ENCODE measurements at regions not wholly inside any gene's neighbourhood (a gene's known extent, or its start where the extent isn't known, plus 50 kb on each side); places are given as distances from the start of the nearest gene placed in this dataset.

DNA sequence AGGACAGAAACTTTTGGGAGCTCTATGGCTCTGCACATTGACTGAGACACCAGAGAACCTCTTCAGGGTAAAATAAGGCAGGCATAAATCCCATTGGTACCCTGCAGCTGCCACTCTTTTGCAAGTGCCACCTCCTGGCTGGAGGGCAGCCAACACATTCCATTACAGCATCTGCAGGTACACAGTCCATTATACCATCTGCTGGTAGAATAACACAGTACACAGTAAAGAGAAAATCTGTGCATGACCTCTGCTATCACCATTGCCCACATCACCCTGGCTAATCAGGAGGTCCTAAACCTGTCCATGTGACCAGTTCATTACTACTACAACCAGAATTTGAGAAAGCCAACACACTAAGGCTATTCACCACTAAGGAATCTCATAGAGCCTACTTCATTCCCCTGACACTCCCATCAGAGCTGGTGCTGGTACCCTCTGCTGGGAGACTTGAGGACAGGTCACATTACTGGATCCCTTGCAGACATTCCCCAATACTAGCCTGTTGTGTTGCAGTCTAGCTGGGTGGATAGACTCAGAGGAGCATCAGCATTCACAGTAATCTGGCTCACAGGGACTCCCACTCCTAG is 176.2 kb upstream of the TACR3 start:
- Histone ChIP-seq H3K27me3 (no peaks in the 10 kb centered on the region), H3K4me1 (no peaks in the 10 kb centered on the region), H3K27ac (no peak overlapping the region), H3K36me3 (no peaks in the 10 kb centered on the region), H3K4me3 (no peak overlapping the region), H3K9me3 (peaks cover 0 to 11% (median 5%) of the 10 kb centered on the region in 4 donors)
- TF ChIP-seq POLR2A (IDR thresholded peaks at IDR 0.05) (no peak), POLR2AphosphoS5 (IDR thresholded peaks at IDR 0.05) (no peak), EP300 (IDR thresholded peaks at IDR 0.05) (no peak)
- TF ChIP-seq, protein P1, sequence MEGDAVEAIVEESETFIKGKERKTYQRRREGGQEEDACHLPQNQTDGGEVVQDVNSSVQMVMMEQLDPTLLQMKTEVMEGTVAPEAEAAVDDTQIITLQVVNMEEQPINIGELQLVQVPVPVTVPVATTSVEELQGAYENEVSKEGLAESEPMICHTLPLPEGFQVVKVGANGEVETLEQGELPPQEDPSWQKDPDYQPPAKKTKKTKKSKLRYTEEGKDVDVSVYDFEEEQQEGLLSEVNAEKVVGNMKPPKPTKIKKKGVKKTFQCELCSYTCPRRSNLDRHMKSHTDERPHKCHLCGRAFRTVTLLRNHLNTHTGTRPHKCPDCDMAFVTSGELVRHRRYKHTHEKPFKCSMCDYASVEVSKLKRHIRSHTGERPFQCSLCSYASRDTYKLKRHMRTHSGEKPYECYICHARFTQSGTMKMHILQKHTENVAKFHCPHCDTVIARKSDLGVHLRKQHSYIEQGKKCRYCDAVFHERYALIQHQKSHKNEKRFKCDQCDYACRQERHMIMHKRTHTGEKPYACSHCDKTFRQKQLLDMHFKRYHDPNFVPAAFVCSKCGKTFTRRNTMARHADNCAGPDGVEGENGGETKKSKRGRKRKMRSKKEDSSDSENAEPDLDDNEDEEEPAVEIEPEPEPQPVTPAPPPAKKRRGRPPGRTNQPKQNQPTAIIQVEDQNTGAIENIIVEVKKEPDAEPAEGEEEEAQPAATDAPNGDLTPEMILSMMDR (IDR thresholded peaks at IDR 0.05): no peak
- peak in 1 of 2 donors; percentile 3 for DNase-seq
- intact Hi-C loops (cut with DNase I; ENCODE audit: low total_unique reads): no loop called here

DNA sequence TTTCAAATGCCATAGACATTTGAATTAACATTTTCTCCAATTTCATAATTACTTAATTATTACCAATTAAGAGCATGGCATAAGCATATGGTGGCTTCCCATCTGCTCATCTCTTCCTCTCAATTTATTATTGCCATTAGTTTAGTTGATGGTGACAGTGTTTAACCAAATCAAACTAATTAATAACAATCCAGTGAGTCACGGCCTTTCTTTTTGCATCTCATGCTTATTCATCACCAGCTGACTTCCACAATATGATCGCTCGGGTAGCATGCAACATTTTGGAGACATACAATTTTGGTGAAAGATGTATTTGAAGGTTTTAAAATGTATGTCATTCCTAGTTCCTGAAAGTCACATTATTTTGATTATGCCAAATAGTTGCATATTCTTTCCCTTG is 172.8 kb upstream of the TACR3 start:
- H3K4me1 ChIP-seq: no peaks in the 10 kb centered on the region
- H3K27ac ChIP-seq: no peak overlapping the region
- no peaks in the 10 kb centered on the region for H3K27me3 ChIP-seq
- intact Hi-C loops (cut with DNase I; ENCODE audit: low total_unique reads): no loop called here
- no peak overlapping the region for H3K4me3 ChIP-seq
- DNase-seq: no peak
- no peak for TF ChIP-seq EP300 (IDR thresholded peaks at IDR 0.05)
- TF ChIP-seq POLR2A (IDR thresholded peaks at IDR 0.05): no peak
- TF ChIP-seq, protein P1 (IDR thresholded peaks at IDR 0.05): no peak
- no peak for TF ChIP-seq POLR2AphosphoS5 (IDR thresholded peaks at IDR 0.05)
- 63 to 91% (median 86%) methylated on average over 3 of the region's 3 CpGs for WGBS, 5 donors
- peaks cover 0 to 11% (median 5%) of the 10 kb centered on the region in 4 donors for H3K9me3 ChIP-seq
- no peaks in the 10 kb centered on the region for H3K36me3 ChIP-seq

DNA sequence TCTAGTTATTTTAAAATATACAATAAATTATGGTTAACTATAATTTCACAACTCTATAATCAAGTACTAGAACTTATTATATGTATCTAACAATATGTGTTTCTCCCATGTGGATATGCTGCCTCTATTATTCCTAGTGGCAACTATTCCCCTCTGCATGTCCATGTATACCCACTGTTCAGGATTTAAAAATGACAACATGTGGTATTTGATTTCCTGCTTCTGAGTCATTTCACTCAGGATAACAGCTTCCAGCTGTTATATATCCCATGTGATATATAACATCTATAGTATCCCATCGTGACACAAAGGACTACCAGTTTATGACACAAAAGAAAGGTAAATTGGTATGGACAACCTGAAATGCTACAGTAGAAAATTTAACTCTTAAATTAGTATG is 167.4 kb upstream of the TACR3 start:
- H3K36me3 ChIP-seq: no peaks in the 10 kb centered on the region
- 66 to 91% (median 88%) methylated on average over 1 of the region's 1 CpG for WGBS, 5 donors
- H3K4me3 ChIP-seq: no peak overlapping the region
- no peaks in the 10 kb centered on the region for H3K9me3 ChIP-seq
- no peak for DNase-seq
- no peak overlapping the region for H3K27ac ChIP-seq
- intact Hi-C loops (cut with DNase I; ENCODE audit: low total_unique reads): no loop called here
- H3K4me1 ChIP-seq: no peaks in the 10 kb centered on the region
- TF ChIP-seq EP300 (IDR thresholded peaks at IDR 0.05) (no peak), POLR2A (IDR thresholded peaks at IDR 0.05) (no peak), POLR2AphosphoS5 (IDR thresholded peaks at IDR 0.05) (no peak)
- TF ChIP-seq, protein P1 (IDR thresholded peaks at IDR 0.05): no peak
- H3K27me3 ChIP-seq: no peaks in the 10 kb centered on the region

DNA sequence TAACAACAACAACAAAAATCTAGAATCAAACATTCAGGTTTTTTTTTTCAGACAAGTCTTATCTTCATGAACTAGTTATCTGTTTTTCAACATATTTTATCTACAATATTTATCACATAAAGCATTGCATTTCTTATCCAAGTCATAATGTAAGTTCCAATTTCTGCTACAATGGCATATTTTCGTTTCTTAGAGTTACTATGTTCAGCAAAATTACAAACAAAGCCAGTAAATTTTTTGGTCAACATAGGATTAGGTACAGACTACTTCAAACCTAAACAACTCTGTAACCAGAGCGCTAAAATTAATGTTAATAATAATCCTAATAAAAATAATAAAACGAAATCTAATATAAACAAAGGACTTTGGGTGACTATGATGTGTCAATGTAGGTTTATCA is 165.4 kb upstream of the TACR3 start:
- no peak for DNase-seq
- Histone ChIP-seq H3K4me3 (no peak overlapping the region), H3K36me3 (no peaks in the 10 kb centered on the region), H3K27me3 (no peaks in the 10 kb centered on the region), H3K4me1 (no peaks in the 10 kb centered on the region), H3K27ac (no peak overlapping the region), H3K9me3 (no peaks in the 10 kb centered on the region)
- intact Hi-C loops (cut with DNase I; ENCODE audit: low total_unique reads): no loop called here
- TF ChIP-seq POLR2A (IDR thresholded peaks at IDR 0.05) (no peak), EP300 (IDR thresholded peaks at IDR 0.05) (no peak), POLR2AphosphoS5 (IDR thresholded peaks at IDR 0.05) (no peak)
- TF ChIP-seq, protein P1 (IDR thresholded peaks at IDR 0.05): no peak
- 16 to 47% (median 27%) methylated on average over 3 of the region's 3 CpGs for WGBS, 5 donors

Measured in stomach (tissue), 8 donors.